Heart right ventricle (tissue), 16 donors: ENCODE measurements at regions not wholly inside any gene's neighbourhood (a gene's known extent, or its start where the extent isn't known, plus 50 kb on each side); places are given as distances from the start of the nearest gene placed in this dataset.

Source experiments
- ATAC-seq, 8 donors: fragments of 200-7000 bp; cut with Tn5 transposase; one replicate each; pipeline ENCODE4 v1.9.1; 2020; ENCODE audit warnings: mild to moderate bottlenecking in 8 of 8, moderate library complexity in 8 of 8, moderate number of reproducible peaks in 1 of 8
- DNase-seq, 2 donors: peaks; one replicate each; pipeline ENCODE4 v3.0.0-alpha.2; 2020
- H3K27ac ChIP-seq, 10 donors: fragments of 200-600 bp; sonication (generic) in 2 of 10; one replicate each; pipeline versions ENCODE4 v1.5.0 to v1.8.0; 2020 to 2022; ENCODE audit warnings: mild to moderate bottlenecking in 3 of 10
- H3K27me3 ChIP-seq, 7 donors: fragments of 200-600 bp; one replicate each; pipeline ENCODE4 v1.8.0; 2021 to 2022; ENCODE audit warnings: mild to moderate bottlenecking in 2 of 7
- H3K36me3 ChIP-seq, 9 donors: fragments of 200-600 bp; sonication (generic) in 1 of 9; one replicate each; pipeline versions ENCODE4 v1.5.0 to v1.8.0; 2020 to 2022; ENCODE audit warnings: mild to moderate bottlenecking in 2 of 9
- H3K4me1 ChIP-seq, 9 donors: fragments of 200-600 bp; sonication (generic) in 1 of 9; one replicate each; pipeline versions ENCODE4 v1.5.0 to v1.8.0; 2020 to 2022; ENCODE audit warnings: mild to moderate bottlenecking in 4 of 9
- H3K4me3 ChIP-seq, 10 donors: fragments of 200-600 bp; sonication (generic) in 2 of 10; one replicate each; pipeline versions ENCODE4 v1.5.0 to v1.8.0; 2020 to 2022; ENCODE audit warnings: mild to moderate bottlenecking in 7 of 10, moderate library complexity in 2 of 10
- H3K9me3 ChIP-seq, 11 donors: fragments of 200-600 bp in 10 of 11; sonication (generic) in 2 of 11; one replicate each; pipeline versions ENCODE4 v1.5.0 to v1.8.0; 2013 to 2022; ENCODE audit warnings: mild to moderate bottlenecking in 2 of 11, control low read depth in 1 of 11, moderate library complexity in 1 of 11
- WGBS, 2 donors: extraction: QIAGEN DNeasy Blood & Tissue Kit; methylation state at CpG; one replicate each; pipeline ENCODE4 v1.1.7; 2013; ENCODE audit warnings: inconsistent platforms in 1 of 2; 5-methylcytosine and 5-hydroxymethylcytosine counted together
- intact Hi-C, 10 donors: fragments of 100-400 bp; cut with DNase I; formaldehyde crosslinking; loops; one replicate each; pipeline versions ENCODE4 v1.11.1 to v1.14.2; 2022
- TF ChIP-seq, protein P1 (sequence below), 9 donors: fragments of 200-600 bp; sonication (generic) in 2 of 9; IDR thresholded peaks; one replicate each; pipeline versions ENCODE4 v1.5.0 to v1.8.0; 2021 to 2022; ENCODE audit warnings: antibody characterized with exemption in 9 of 9, mild to moderate bottlenecking in 5 of 9, moderate library complexity in 1 of 9
- donor health status: Arrhythmogenic right ventricular cardiomyopathy.
- donor health status: ischemic (EF 13 %, LVEDD 7.1; RV severe dilation, severe dysfunction).
- donor health status: healthy with polysubstance abuse.
- donor health status: DM: no; HTN: yes; CAD: no.
- donor health status: DM: no; HTN: no; CAD: no.
- donor health status: ischemic (EF 25% LVEDD 6.9; RV normal size, moderate dysfunction).
- donor health status: ischemic (EF 25% LVEDD 5.7; RV mildly dilated, moderate dysfunction).
- donor health status: healthy.
- donor health status: DM: yes; HTN: yes; CAD: no.
- donor health status: Ischemic cardiomyopathy.
- donor health status: ischemic (EF 35%, LVEDD 5.7; RV mildly dilated, moderate dysfunction).
- donor health status: nonischemic (EF 11% LVEDD 7.7; RV severe dilation, severe dysfunction).
- donor health status: DM: yes; HTN: yes; CAD: no.
- donor health status: PGD.
- donor health status: ischemic (EF 29% LVEDD 5.4; RV normal size, mild dysfunction).
- donor health status: nonischemic (EF 23%, LVEDD 6.1; RV moderate dilation, normal function).

- intact Hi-C loops, result no loop called here
- TF ChIP-seq, protein P1, sequence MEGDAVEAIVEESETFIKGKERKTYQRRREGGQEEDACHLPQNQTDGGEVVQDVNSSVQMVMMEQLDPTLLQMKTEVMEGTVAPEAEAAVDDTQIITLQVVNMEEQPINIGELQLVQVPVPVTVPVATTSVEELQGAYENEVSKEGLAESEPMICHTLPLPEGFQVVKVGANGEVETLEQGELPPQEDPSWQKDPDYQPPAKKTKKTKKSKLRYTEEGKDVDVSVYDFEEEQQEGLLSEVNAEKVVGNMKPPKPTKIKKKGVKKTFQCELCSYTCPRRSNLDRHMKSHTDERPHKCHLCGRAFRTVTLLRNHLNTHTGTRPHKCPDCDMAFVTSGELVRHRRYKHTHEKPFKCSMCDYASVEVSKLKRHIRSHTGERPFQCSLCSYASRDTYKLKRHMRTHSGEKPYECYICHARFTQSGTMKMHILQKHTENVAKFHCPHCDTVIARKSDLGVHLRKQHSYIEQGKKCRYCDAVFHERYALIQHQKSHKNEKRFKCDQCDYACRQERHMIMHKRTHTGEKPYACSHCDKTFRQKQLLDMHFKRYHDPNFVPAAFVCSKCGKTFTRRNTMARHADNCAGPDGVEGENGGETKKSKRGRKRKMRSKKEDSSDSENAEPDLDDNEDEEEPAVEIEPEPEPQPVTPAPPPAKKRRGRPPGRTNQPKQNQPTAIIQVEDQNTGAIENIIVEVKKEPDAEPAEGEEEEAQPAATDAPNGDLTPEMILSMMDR (IDR thresholded peaks at IDR 0.05), result no peak
Measured at GRCh38 chr10:29880856-29881255, 178.5 kb downstream of the JCAD start.

DNA sequence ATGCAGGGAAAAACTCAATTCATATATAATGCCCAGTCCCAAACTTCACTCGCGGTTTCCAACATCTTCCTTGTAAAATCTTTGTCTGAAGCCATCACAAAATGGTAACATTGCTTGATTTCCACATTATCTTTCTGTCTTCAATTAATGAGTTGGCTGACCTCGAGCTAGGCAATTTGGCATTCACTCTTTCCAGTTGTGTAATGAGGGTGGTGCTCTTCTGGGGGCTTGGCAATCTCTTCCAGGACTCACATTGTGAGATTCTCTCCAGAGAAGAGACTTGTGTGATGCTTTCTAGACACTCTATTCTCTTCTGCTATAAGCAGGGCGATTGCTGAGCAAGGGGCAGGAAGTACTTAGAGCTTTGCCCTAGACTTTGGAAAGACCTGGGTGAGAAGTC is 179.5 kb downstream of the JCAD start:
- no peak overlapping the region for H3K4me3 ChIP-seq
- no peaks in the 10 kb centered on the region for H3K9me3 ChIP-seq
- H3K27me3 ChIP-seq, result no peaks in the 10 kb centered on the region
- 78 to 91% methylated on average over 4 of the region's 4 CpGs for WGBS, 2 donors
- H3K27ac ChIP-seq, result peak overlapping the region in 1 of 10 donors; percentile 79
- TF ChIP-seq, protein P1 (IDR thresholded peaks at IDR 0.05), result no peak
- no peak for DNase-seq
- no peak for ATAC-seq
- intact Hi-C loops, result no loop called here
- peaks cover 0 to 57% (median 20%) of the 10 kb centered on the region in 9 donors for H3K4me1 ChIP-seq
- H3K36me3 ChIP-seq, result no peaks in the 10 kb centered on the region

More at GRCh38 chr10:29880856-29881255, 178.5 kb downstream of the JCAD start:
- Histone ChIP-seq H3K27me3 (no peaks in the 10 kb centered on the region), H3K4me1 (peaks cover 0 to 47% (median 14%) of the 10 kb centered on the region in 9 donors), H3K36me3 (no peaks in the 10 kb centered on the region), H3K4me3 (no peak overlapping the region), H3K9me3 (no peaks in the 10 kb centered on the region), H3K27ac (peak overlapping the region in 4 of 10 donors; percentile 6 to 77 (median 38))
- WGBS, 2 donors, result 80 to 82% methylated on average over 5 of the region's 5 CpGs
- DNase-seq, result no peak
- peak in 5 of 8 donors; percentile 7 to 30 (median 28) for ATAC-seq

GRCh38 chr10:29878492-29878891 is 180.9 kb downstream of the JCAD start:
- TF ChIP-seq, protein P1 (IDR thresholded peaks at IDR 0.05), result no peak
- DNase-seq (no peak), ATAC-seq (peak in 1 of 8 donors; percentile 5)
- 61 to 66% methylated on average over 10 of the region's 10 CpGs for WGBS, 2 donors
- intact Hi-C loops, result no loop called here
- H3K36me3 ChIP-seq, result no peaks in the 10 kb centered on the region
- peaks cover 0 to 68% (median 27%) of the 10 kb centered on the region in 9 donors for H3K4me1 ChIP-seq
- H3K27me3 ChIP-seq, result no peaks in the 10 kb centered on the region
- H3K27ac ChIP-seq, result peak overlapping the region in 6 of 10 donors; percentile 18 to 79 (median 62)
- no peaks in the 10 kb centered on the region for H3K9me3 ChIP-seq
- no peak overlapping the region for H3K4me3 ChIP-seq

DNA sequence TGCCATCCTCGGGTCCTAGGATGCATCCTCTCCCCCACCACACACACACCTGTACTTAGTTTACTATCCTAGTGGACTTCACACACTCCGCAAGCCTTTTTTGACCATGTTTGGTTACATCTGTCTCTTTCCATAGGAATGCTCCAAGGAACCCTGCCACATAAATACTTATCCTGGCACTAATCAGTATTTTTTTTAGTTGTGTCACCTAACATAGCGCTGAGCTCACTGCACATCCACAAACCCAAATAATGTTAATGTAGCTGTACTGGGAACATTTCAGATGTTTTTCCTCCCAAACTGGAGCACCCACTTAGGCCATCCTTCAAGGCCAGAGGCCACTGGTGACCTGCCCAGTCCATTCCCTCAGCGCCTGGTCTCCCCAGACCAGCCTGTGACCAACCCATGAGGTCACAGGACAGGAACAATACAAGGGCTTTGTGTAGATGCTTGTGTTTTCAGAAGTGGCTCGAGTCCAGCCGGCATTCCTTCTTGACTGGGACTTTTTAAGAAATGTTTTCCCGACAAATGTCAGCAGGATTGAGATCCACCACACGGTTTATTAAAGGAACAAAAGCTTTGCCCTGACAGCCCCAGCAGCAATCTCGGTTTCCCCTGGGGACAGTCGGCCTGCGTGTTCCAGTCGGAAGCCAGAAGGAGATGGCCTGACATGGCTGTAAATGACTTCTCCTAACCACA is 181.4 kb downstream of the JCAD start:
- intact Hi-C loops, result no loop called here
- no peak overlapping the region for H3K4me3 ChIP-seq
- H3K36me3 ChIP-seq, result no peaks in the 10 kb centered on the region
- H3K9me3 ChIP-seq, result no peaks in the 10 kb centered on the region
- peak overlapping the region in 7 of 10 donors; percentile 18 to 79 (median 54) for H3K27ac ChIP-seq
- no peaks in the 10 kb centered on the region for H3K27me3 ChIP-seq
- 61 to 65% methylated on average over 12 of the region's 12 CpGs for WGBS, 2 donors
- DNase-seq (peak; percentile 54 to 56), ATAC-seq (peak; percentile 20 to 76 (median 51))
- TF ChIP-seq, protein P1 (IDR thresholded peaks at IDR 0.05), result no peak
- H3K4me1 ChIP-seq, result peaks cover 0 to 66% (median 26%) of the 10 kb centered on the region in 9 donors
